ENCODE measurements at regions not wholly inside any gene's neighbourhood (a gene's known extent, or its start where the extent isn't known, plus 50 kb on each side); places are given as distances from the start of the nearest gene placed in this dataset.

GRCh38 chr14:58907803-58908202, 270.0 kb downstream of the DACT1 start:
- TF ChIP-seq CTCF (IDR thresholded peaks at IDR 0.05 in 8 of 11, conservative IDR thresholded peaks at IDR 0.05 in 3 of 11) (no peak), POLR2AphosphoS5 (IDR thresholded peaks at IDR 0.05) (no peak), POLR2A (IDR thresholded peaks at IDR 0.05) (no peak)
